Chondrocyte (in vitro differentiated cells): ENCODE measurements at regions not wholly inside any gene's neighbourhood (a gene's known extent, or its start where the extent isn't known, plus 50 kb on each side); places are given as distances from the start of the nearest gene placed in this dataset.
A peak's percentile ranks its signal among the peaks of the same experiment; 100 is the strongest.

Experiments used
- DNase-seq: peaks from one replicate; pipeline ENCODE4 v3.0.0; 2021; ENCODE audit warnings: mixed read lengths, low spot score
- H3K27ac Mint-ChIP-seq: one replicate; pipeline ENCODE4 v1.8.0; 2021; ENCODE audit warnings: mild to moderate bottlenecking, moderate library complexity, mixed read lengths; ENCODE audit not compliant: unreplicated experiment
- H3K27me3 Mint-ChIP-seq: 2 replicates; pipeline ENCODE4 v1.8.0; 2021; ENCODE audit warnings: low read depth, mixed read lengths
- H3K36me3 Mint-ChIP-seq: 2 replicates; pipeline ENCODE4 v1.8.0; 2021; ENCODE audit warnings: low read depth, mixed read lengths
- H3K4me1 Mint-ChIP-seq: 2 replicates; pipeline ENCODE4 v1.8.0; 2021; ENCODE audit warnings: low read depth, mild to moderate bottlenecking, mixed read lengths
- H3K4me3 Mint-ChIP-seq: one replicate; pipeline ENCODE4 v1.8.0; 2021; ENCODE audit warnings: mild to moderate bottlenecking, moderate library complexity, mixed read lengths; ENCODE audit not compliant: unreplicated experiment
- H3K9me3 Mint-ChIP-seq: 2 replicates; pipeline ENCODE4 v1.8.0; 2021; ENCODE audit warnings: low read depth, mixed read lengths
- TF ChIP-seq, protein P1 (sequence below): fragments of 200-600 bp; sonication (generic); IDR thresholded peaks from 2 replicates; pipeline ENCODE4 v1.5.0; 2021; ENCODE audit warnings: antibody characterized with exemption, mild to moderate bottlenecking, moderate library complexity

DNA sequence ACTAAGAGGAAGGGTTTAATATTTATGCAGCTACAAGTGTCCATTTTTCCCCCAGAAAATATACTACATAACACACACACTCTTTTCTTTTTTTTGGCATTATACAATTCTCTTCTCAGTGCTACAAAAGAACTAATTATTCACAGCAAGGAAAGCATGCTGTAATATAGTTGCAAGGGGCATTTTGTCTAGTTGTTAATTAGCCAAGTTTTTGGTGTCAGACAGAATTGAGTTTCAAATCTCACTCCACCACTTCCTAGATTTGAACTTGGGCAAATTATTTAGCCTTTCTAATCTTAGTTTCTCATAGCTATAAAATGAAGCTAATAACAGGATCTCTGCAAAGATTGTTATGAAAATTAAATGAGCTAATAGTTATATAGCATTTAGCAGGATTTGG lies 60.0 kb upstream of the VTCN1 start:
- Mint-ChIP-seq H3K27me3 (no peaks in the 10 kb centered on the region), H3K4me3 (no peak overlapping the region), H3K36me3 (no peaks in the 10 kb centered on the region), H3K9me3 (peaks cover 3% of the 10 kb centered on the region), H3K27ac (no peak overlapping the region), H3K4me1 (peaks cover 4% of the 10 kb centered on the region)
- DNase-seq, result no peak
- TF ChIP-seq, protein P1, sequence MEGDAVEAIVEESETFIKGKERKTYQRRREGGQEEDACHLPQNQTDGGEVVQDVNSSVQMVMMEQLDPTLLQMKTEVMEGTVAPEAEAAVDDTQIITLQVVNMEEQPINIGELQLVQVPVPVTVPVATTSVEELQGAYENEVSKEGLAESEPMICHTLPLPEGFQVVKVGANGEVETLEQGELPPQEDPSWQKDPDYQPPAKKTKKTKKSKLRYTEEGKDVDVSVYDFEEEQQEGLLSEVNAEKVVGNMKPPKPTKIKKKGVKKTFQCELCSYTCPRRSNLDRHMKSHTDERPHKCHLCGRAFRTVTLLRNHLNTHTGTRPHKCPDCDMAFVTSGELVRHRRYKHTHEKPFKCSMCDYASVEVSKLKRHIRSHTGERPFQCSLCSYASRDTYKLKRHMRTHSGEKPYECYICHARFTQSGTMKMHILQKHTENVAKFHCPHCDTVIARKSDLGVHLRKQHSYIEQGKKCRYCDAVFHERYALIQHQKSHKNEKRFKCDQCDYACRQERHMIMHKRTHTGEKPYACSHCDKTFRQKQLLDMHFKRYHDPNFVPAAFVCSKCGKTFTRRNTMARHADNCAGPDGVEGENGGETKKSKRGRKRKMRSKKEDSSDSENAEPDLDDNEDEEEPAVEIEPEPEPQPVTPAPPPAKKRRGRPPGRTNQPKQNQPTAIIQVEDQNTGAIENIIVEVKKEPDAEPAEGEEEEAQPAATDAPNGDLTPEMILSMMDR, result no peak

DNA sequence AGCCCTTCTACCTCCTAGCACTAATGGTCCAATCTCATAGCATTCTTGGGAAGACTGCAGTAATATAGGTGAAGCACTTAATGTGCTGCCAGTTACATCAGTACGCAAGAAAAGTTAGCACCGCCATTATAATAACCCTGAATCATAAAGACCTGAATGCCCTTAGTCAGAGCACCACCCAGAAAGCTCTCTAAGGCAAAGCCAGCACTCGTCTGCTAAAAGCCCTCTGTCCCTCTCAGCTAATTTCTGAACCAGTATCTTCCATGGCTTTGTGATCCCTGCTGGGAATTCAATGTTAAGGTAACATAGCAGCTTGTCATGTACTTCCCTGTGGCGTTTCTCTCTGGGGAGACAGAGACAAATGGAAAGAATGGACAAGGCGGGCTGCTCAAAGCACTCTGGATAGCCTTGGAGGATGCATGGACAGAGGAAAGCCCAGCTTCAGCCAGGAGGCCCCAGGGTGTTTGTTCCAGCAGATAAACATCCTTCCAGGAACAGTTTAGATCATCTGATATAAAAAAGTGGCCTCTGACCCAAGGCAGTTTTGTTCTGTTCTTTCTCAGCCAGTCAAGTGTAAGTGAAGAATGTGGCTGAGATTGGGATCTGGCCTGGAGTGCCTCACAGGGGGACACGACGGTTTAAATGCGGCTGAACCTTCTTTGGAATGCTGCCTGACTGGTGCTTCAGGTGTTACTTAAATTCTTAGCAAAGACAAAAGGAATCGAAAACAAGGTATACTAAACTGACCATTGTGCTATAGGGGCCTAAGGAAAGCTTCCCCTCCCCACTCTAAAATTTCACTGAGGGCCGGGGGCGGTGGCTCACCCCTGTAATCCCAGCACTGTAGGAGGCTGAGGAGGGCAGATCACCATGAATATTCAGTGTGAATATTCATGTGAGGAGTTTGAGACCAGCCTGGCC lies 58.1 kb upstream of the VTCN1 start:
- H3K4me3 Mint-ChIP-seq, result no peak overlapping the region

GRCh38 chr1:117267232-117267774 lies 56.6 kb upstream of the VTCN1 start:
- no peak for DNase-seq
- peaks cover 4% of the 10 kb centered on the region for H3K4me1 Mint-ChIP-seq
- H3K9me3 Mint-ChIP-seq, result no peaks in the 10 kb centered on the region
- no peaks in the 10 kb centered on the region for H3K27me3 Mint-ChIP-seq
- H3K4me3 Mint-ChIP-seq, result no peak overlapping the region
- H3K36me3 Mint-ChIP-seq, result no peaks in the 10 kb centered on the region
- no peak overlapping the region for H3K27ac Mint-ChIP-seq
- TF ChIP-seq, protein P1, result no peak

More for the DNA sequence above, 58.1 kb upstream of the VTCN1 start:
- H3K36me3 Mint-ChIP-seq, result no peaks in the 10 kb centered on the region
- H3K27me3 Mint-ChIP-seq, result no peaks in the 10 kb centered on the region
- peaks cover 3% of the 10 kb centered on the region for H3K9me3 Mint-ChIP-seq
- DNase-seq, result no peak
- H3K27ac Mint-ChIP-seq, result peak overlapping the region; percentile 36
- H3K4me1 Mint-ChIP-seq, result peaks cover 4% of the 10 kb centered on the region
- TF ChIP-seq, protein P1, result no peak

- TF ChIP-seq, protein P1, result no peak
- Mint-ChIP-seq H3K27ac (no peak overlapping the region), H3K27me3 (no peaks in the 10 kb centered on the region), H3K9me3 (peaks cover 14% of the 10 kb centered on the region), H3K4me3 (no peak overlapping the region), H3K4me1 (no peaks in the 10 kb centered on the region), H3K36me3 (no peaks in the 10 kb centered on the region)
- DNase-seq, result no peak
These were observed 52.2 kb upstream of the VTCN1 start for GRCh38 chr1:117262976-117263375.

DNA sequence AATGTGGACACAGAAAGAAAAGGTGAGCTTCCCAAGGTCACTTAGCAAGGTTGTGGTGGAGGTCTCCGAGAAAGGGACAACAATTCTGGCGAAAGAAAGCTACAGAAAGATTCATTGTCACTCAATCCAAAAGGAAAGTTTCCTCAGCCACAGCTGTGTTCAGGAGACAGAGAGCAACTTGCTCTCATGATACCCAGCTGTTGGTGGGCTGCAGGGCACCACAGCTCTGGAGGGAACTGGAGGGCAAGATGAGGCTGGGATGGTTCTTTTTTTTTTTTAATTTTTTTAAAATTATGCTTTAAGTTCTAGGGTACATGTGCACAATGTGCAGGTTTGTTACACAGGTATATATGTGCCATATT lies 50.7 kb upstream of the VTCN1 start:
- Mint-ChIP-seq H3K36me3 (no peaks in the 10 kb centered on the region), H3K27ac (no peak overlapping the region), H3K4me1 (no peaks in the 10 kb centered on the region), H3K4me3 (no peak overlapping the region), H3K27me3 (no peaks in the 10 kb centered on the region), H3K9me3 (peaks cover 14% of the 10 kb centered on the region)
- TF ChIP-seq, protein P1, result no peak
- no peak for DNase-seq
